DND-41 (cell line): ENCODE measurements at regions not wholly inside any gene's neighbourhood (a gene's known extent, or its start where the extent isn't known, plus 50 kb on each side); places are given as distances from the start of the nearest gene placed in this dataset.

Experiments used
- CTCF ChIP-seq: IDR thresholded peaks from 2 replicates; pipeline ENCODE4 v1.5.1; 2012; ENCODE audit warnings: borderline replicate concordance, low read length, moderate library complexity, mild to moderate bottlenecking; ENCODE audit not compliant: poor library complexity, severe bottlenecking; ENCODE audit errors: extremely low read depth
- EZH2 ChIP-seq: IDR thresholded peaks from 3 replicates; pipeline ENCODE4 v1.6.1; 2012; ENCODE audit warnings: borderline replicate concordance, low read depth, mild to moderate bottlenecking, moderate library complexity, low read length, inconsistent platforms; ENCODE audit not compliant: severe bottlenecking

- TF ChIP-seq EZH2 = no peak
- no peak for TF ChIP-seq CTCF
Measured at GRCh38 chr9:23044549-23044948, 597.9 kb downstream of the DMRTA1 start.
